HEK293 (cell line): ENCODE measurements at regions not wholly inside any gene's neighbourhood (a gene's known extent, or its start where the extent isn't known, plus 50 kb on each side); places are given as distances from the start of the nearest gene placed in this dataset.

Experiments used
- CTCF ChIA-PET: fragments of 350-600 bp; formaldehyde crosslinking; extraction: SDS; loops from one replicate; lab custom pipeline; 2021; ENCODE audit warnings: antibody characterized with exemption; lab: Yijun Ruan, JAX
- POLR2A ChIA-PET: fragments of 300-600 bp; formaldehyde crosslinking; extraction: SDS; loops from one replicate; lab custom pipeline; 2020; ENCODE audit warnings: antibody characterized with exemption, inconsistent platforms; lab: Yijun Ruan, JAX
- H3K27ac ChIP-seq: fragments of 200-500 bp; sonication (Bioruptor generic); 2 replicates; pipeline ENCODE4 v1.5.1; 2014; ENCODE audit warnings: low read depth, low read length, control low read depth, inconsistent platforms; ENCODE audit errors: extremely low read depth
- H3K36me3 ChIP-seq, 2 experiments: fragments of 200-500 bp in 1 of 2; sonication (Bioruptor generic) in 1 of 2; 1 replicate in 1 of 2; 2 replicates in 1 of 2; pipeline ENCODE4 v1.5.1; 2014 to 2017; ENCODE audit warnings: inconsistent platforms in 2 of 2, low read length in 2 of 2; ENCODE audit not compliant: control insufficient read depth in 2 of 2, insufficient read depth in 1 of 2
- H3K4me1 ChIP-seq: fragments of 200-500 bp; sonication (Bioruptor generic); 2 replicates; pipeline ENCODE4 v1.5.1; 2014; ENCODE audit warnings: mild to moderate bottlenecking, low read length, inconsistent platforms; ENCODE audit not compliant: control insufficient read depth, insufficient read depth
- H3K4me3 ChIP-seq: 2 replicates; pipeline ENCODE4 v1.5.1; 2011; ENCODE audit warnings: low read depth, mild to moderate bottlenecking, control low read depth, low read length, moderate library complexity
- H3K9me3 ChIP-seq: fragments of 200-500 bp; sonication (Bioruptor generic); 2 replicates; pipeline ENCODE4 v1.5.1; 2014; ENCODE audit warnings: low read depth, low read length, inconsistent platforms; ENCODE audit not compliant: control insufficient read depth, insufficient read depth
- CTCF ChIP-seq: fragments of 450-650 bp; formaldehyde crosslinking; IDR thresholded peaks from 2 replicates; pipeline ENCODE4 v1.5.1; 2016; ENCODE audit warnings: missing biosample characterization, missing genetic modification characterization
- FEZF1 ChIP-seq: fragments of 450-650 bp; formaldehyde crosslinking; IDR thresholded peaks from 2 replicates; pipeline ENCODE4 v1.5.1; 2016; ENCODE audit warnings: missing biosample characterization, missing genetic modification characterization
- KLF8 ChIP-seq: fragments of 450-650 bp; formaldehyde crosslinking; IDR thresholded peaks from 2 replicates; pipeline ENCODE4 v1.5.1; 2016; ENCODE audit warnings: missing biosample characterization, missing genetic modification characterization
- SP3 ChIP-seq: fragments of 450-650 bp; formaldehyde crosslinking; IDR thresholded peaks from 2 replicates; pipeline ENCODE4 v1.5.1; 2016; ENCODE audit warnings: missing biosample characterization, missing genetic modification characterization
- TRIM28 ChIP-seq: IDR thresholded peaks from 2 replicates; pipeline ENCODE4 v1.6.1; 2011; ENCODE audit warnings: low read length, control low read depth, borderline replicate concordance
- ZBTB10 ChIP-seq: fragments of 450-650 bp; formaldehyde crosslinking; IDR thresholded peaks from 2 replicates; pipeline ENCODE4 v1.5.1; 2016; ENCODE audit warnings: missing biosample characterization, missing genetic modification characterization
- ZNF133 ChIP-seq: fragments of 450-650 bp; formaldehyde crosslinking; IDR thresholded peaks from 2 replicates; pipeline ENCODE4 v1.5.1; 2016; ENCODE audit warnings: missing biosample characterization, missing genetic modification characterization
- ZNF223 ChIP-seq: fragments of 450-650 bp; formaldehyde crosslinking; IDR thresholded peaks from 2 replicates; pipeline ENCODE4 v1.5.1; 2016; ENCODE audit warnings: missing biosample characterization, missing genetic modification characterization
- ZNF311 ChIP-seq: fragments of 450-650 bp; formaldehyde crosslinking; IDR thresholded peaks from 2 replicates; pipeline ENCODE4 v1.5.1; 2017; ENCODE audit warnings: missing biosample characterization, missing genetic modification characterization, borderline replicate concordance
- ZNF394 ChIP-seq: fragments of 450-650 bp; formaldehyde crosslinking; IDR thresholded peaks from 2 replicates; pipeline ENCODE4 v1.5.1; 2016; ENCODE audit warnings: missing biosample characterization, missing genetic modification characterization, mild to moderate bottlenecking, moderate library complexity, borderline replicate concordance
- ZNF488 ChIP-seq: fragments of 450-650 bp; formaldehyde crosslinking; IDR thresholded peaks from 2 replicates; pipeline ENCODE4 v1.5.1; 2016; ENCODE audit warnings: missing biosample characterization, missing genetic modification characterization
- ZNF555 ChIP-seq: fragments of 450-650 bp; formaldehyde crosslinking; conservative IDR thresholded peaks from 2 replicates; pipeline ENCODE4 v1.5.1; 2017; ENCODE audit warnings: missing biosample characterization, mild to moderate bottlenecking, missing genetic modification characterization, inconsistent platforms
- ZNF660 ChIP-seq: fragments of 450-650 bp; IDR thresholded peaks from 2 replicates; pipeline ENCODE4 v1.5.1; 2018; ENCODE audit warnings: missing biosample characterization, mild to moderate bottlenecking, missing genetic modification characterization
- ZNF707 ChIP-seq: fragments of 450-650 bp; formaldehyde crosslinking; IDR thresholded peaks from 2 replicates; pipeline ENCODE4 v1.5.1; 2016; ENCODE audit warnings: missing biosample characterization, missing genetic modification characterization
- ZNF747 ChIP-seq: fragments of 450-650 bp; formaldehyde crosslinking; IDR thresholded peaks from 2 replicates; pipeline ENCODE4 v1.5.1; 2016; ENCODE audit warnings: missing biosample characterization, missing genetic modification characterization
- ZNF776 ChIP-seq: fragments of 450-650 bp; formaldehyde crosslinking; IDR thresholded peaks from 2 replicates; pipeline ENCODE4 v1.5.0; 2017; ENCODE audit warnings: missing biosample characterization, missing genetic modification characterization, borderline replicate concordance
- ZNF785 ChIP-seq: fragments of 450-650 bp; formaldehyde crosslinking; IDR thresholded peaks from 2 replicates; pipeline ENCODE4 v1.5.1; 2016; ENCODE audit warnings: missing biosample characterization, missing genetic modification characterization
- ZNF791 ChIP-seq: fragments of 450-650 bp; formaldehyde crosslinking; IDR thresholded peaks from 2 replicates; pipeline ENCODE4 v1.5.1; 2016; ENCODE audit warnings: missing biosample characterization, missing genetic modification characterization
- ZNF792 ChIP-seq: fragments of 450-650 bp; formaldehyde crosslinking; IDR thresholded peaks from 2 replicates; pipeline ENCODE4 v1.5.1; 2016; ENCODE audit warnings: missing biosample characterization, missing genetic modification characterization
- ZNF830 ChIP-seq: fragments of 450-650 bp; IDR thresholded peaks from 2 replicates; pipeline ENCODE4 v1.5.0; 2018; ENCODE audit warnings: missing biosample characterization, missing genetic modification characterization, low read depth, mild to moderate bottlenecking, moderate library complexity
- ZSCAN30 ChIP-seq: fragments of 450-650 bp; IDR thresholded peaks from 2 replicates; pipeline ENCODE4 v1.5.1; 2018; ENCODE audit warnings: missing biosample characterization, mild to moderate bottlenecking, missing genetic modification characterization, moderate library complexity
- ZSCAN5A ChIP-seq: fragments of 450-650 bp; formaldehyde crosslinking; IDR thresholded peaks from 2 replicates; pipeline ENCODE4 v1.5.1; 2016; ENCODE audit warnings: missing biosample characterization, missing genetic modification characterization

- no peak for TF ChIP-seq SP3 (tag by site-specific recombination)
- no peak for TF ChIP-seq CTCF (tag by site-specific recombination)
- no peak for TF ChIP-seq ZNF660 (tag by site-specific recombination)
- TF ChIP-seq ZNF311 (tag by site-specific recombination), result no peak
- no peak for TF ChIP-seq ZNF707
- TF ChIP-seq ZNF792 (tag by site-specific recombination), result no peak
- TF ChIP-seq TRIM28, result no peak
- TF ChIP-seq ZNF785 (tag by site-specific recombination), result no peak
- no peak for TF ChIP-seq ZNF747 (tag by site-specific recombination)
- no peak for TF ChIP-seq ZNF223 (tag by site-specific recombination)
- no peak for TF ChIP-seq FEZF1
- no peak for TF ChIP-seq ZNF488 (tag by site-specific recombination)
- no peak for TF ChIP-seq ZNF776 (tag by site-specific recombination)
- no peak for TF ChIP-seq ZNF830 (tag by site-specific recombination)
These were observed 283.1 kb upstream of the RASGRP1 start (continued) for GRCh38 chr15:38847666-38848065.

GRCh38 chr15:38849046-38849445 is 284.4 kb upstream of the RASGRP1 start:
- Histone ChIP-seq H3K4me3 (no peak overlapping the region), H3K4me1 (no peaks in the 10 kb centered on the region), H3K27ac (no peak overlapping the region), H3K9me3 (no peaks in the 10 kb centered on the region), H3K36me3 (no peaks in the 10 kb centered on the region)
- TF ChIP-seq ZNF555 (no peak), ZSCAN5A (tag by site-specific recombination) (no peak), ZNF791 (no peak), KLF8 (tag by site-specific recombination) (no peak), ZBTB10 (tag by site-specific recombination) (no peak), ZNF394 (tag by site-specific recombination) (no peak), ZSCAN30 (tag by site-specific recombination) (no peak), ZNF133 (no peak)
- ChIA-PET POLR2A (no interaction called here), CTCF (no interaction called here)
